ENCODE measurements at regions not wholly inside any gene's neighbourhood (a gene's known extent, or its start where the extent isn't known, plus 50 kb on each side); places are given as distances from the start of the nearest gene placed in this dataset.

- H3K4me3 ChIP-seq (ENCODE audit: low read depth, low read length, poor library complexity, severe bottlenecking), result no peak overlapping the region
- no peaks in the 10 kb centered on the region for H3K36me3 ChIP-seq (ENCODE audit: insufficient read depth, low read length, poor library complexity, severe bottlenecking)
- POLR2A ChIA-PET (ENCODE audit: low non-redundant PET), result no interaction called here
- no peaks in the 10 kb centered on the region for H3K9me3 ChIP-seq (ENCODE audit: low read depth, low read length, poor library complexity, severe bottlenecking)
- intact Hi-C loops (cut with micrococcal nuclease; ENCODE audit: unreplicated experiment), result no loop called here
- DNase-seq (ENCODE audit: low spot score), result no peak
- no TSS peak for BruUV-seq (replicated peaks)
- CTCF ChIA-PET, result no interaction called here
- no peak overlapping the region for H3K27ac ChIP-seq (ENCODE audit: low read depth, low read length, poor library complexity, severe bottlenecking)
- no peak for TF ChIP-seq CTCF (conservative IDR thresholded peaks at IDR 0.05; ENCODE audit: low read depth, low read length)
- no peak for TF ChIP-seq EZH2 (IDR thresholded peaks at IDR 0.05; ENCODE audit: borderline replicate concordance, low read depth, low read length, poor library complexity, severe bottlenecking)
- H3K4me1 ChIP-seq (ENCODE audit: insufficient read depth, low read length, poor library complexity, severe bottlenecking), result no peaks in the 10 kb centered on the region
- no peaks in the 10 kb centered on the region for H3K27me3 ChIP-seq (replicated peaks; ENCODE audit: insufficient read depth, low read depth, low read length, poor library complexity)
These were observed 188.6 kb upstream of the GDF10 start for GRCh38 chr10:47111329-47111862.

- TF ChIP-seq EZH2 (IDR thresholded peaks at IDR 0.05; ENCODE audit: borderline replicate concordance, low read depth, low read length, poor library complexity, severe bottlenecking) (no peak), CTCF (conservative IDR thresholded peaks at IDR 0.05; ENCODE audit: low read depth, low read length) (no peak)
- ChIA-PET CTCF (no interaction called here), POLR2A (ENCODE audit: low non-redundant PET) (no interaction called here)
- Histone ChIP-seq H3K27ac (ENCODE audit: low read depth, low read length, poor library complexity, severe bottlenecking) (no peak overlapping the region), H3K4me1 (ENCODE audit: insufficient read depth, low read length, poor library complexity, severe bottlenecking) (no peaks in the 10 kb centered on the region), H3K36me3 (ENCODE audit: insufficient read depth, low read length, poor library complexity, severe bottlenecking) (no peaks in the 10 kb centered on the region), H3K27me3 (replicated peaks; ENCODE audit: insufficient read depth, low read depth, low read length, poor library complexity) (no peaks in the 10 kb centered on the region), H3K4me3 (ENCODE audit: low read depth, low read length, poor library complexity, severe bottlenecking) (no peak overlapping the region), H3K9me3 (ENCODE audit: low read depth, low read length, poor library complexity, severe bottlenecking) (no peaks in the 10 kb centered on the region)
- no peak for DNase-seq (ENCODE audit: low spot score)
- no TSS peak for BruUV-seq (replicated peaks)
- intact Hi-C loops (cut with micrococcal nuclease; ENCODE audit: unreplicated experiment), result no loop called here
These were observed 187.4 kb upstream of the GDF10 start for GRCh38 chr10:47112612-47113011.

GRCh38 chr10:47113907-47114500 is 186.0 kb upstream of the GDF10 start:
- no TSS peak for BruUV-seq (replicated peaks)
- Histone ChIP-seq H3K4me1 (ENCODE audit: insufficient read depth, low read length, poor library complexity, severe bottlenecking) (no peaks in the 10 kb centered on the region), H3K4me3 (ENCODE audit: low read depth, low read length, poor library complexity, severe bottlenecking) (no peak overlapping the region), H3K27me3 (replicated peaks; ENCODE audit: insufficient read depth, low read depth, low read length, poor library complexity) (no peaks in the 10 kb centered on the region), H3K36me3 (ENCODE audit: insufficient read depth, low read length, poor library complexity, severe bottlenecking) (no peaks in the 10 kb centered on the region), H3K27ac (ENCODE audit: low read depth, low read length, poor library complexity, severe bottlenecking) (no peak overlapping the region), H3K9me3 (ENCODE audit: low read depth, low read length, poor library complexity, severe bottlenecking) (no peaks in the 10 kb centered on the region)
- POLR2A ChIA-PET (ENCODE audit: low non-redundant PET), result no interaction called here
- CTCF ChIA-PET, result no interaction called here
- TF ChIP-seq CTCF (conservative IDR thresholded peaks at IDR 0.05; ENCODE audit: low read depth, low read length), result no peak
- no peak for TF ChIP-seq EZH2 (IDR thresholded peaks at IDR 0.05; ENCODE audit: borderline replicate concordance, low read depth, low read length, poor library complexity, severe bottlenecking)
- DNase-seq (ENCODE audit: low spot score), result no peak
- intact Hi-C loops (cut with micrococcal nuclease; ENCODE audit: unreplicated experiment), result no loop called here
